C1 segment of cervical spinal cord (tissue), 14 donors: ENCODE measurements at regions not wholly inside any gene's neighbourhood (a gene's known extent, or its start where the extent isn't known, plus 50 kb on each side); places are given as distances from the start of the nearest gene placed in this dataset.

Experiments used
- DNase-seq, 14 donors: peaks; one replicate each; lab custom pipeline; 2025; lab: John Stamatoyannopoulos, UW

DNA sequence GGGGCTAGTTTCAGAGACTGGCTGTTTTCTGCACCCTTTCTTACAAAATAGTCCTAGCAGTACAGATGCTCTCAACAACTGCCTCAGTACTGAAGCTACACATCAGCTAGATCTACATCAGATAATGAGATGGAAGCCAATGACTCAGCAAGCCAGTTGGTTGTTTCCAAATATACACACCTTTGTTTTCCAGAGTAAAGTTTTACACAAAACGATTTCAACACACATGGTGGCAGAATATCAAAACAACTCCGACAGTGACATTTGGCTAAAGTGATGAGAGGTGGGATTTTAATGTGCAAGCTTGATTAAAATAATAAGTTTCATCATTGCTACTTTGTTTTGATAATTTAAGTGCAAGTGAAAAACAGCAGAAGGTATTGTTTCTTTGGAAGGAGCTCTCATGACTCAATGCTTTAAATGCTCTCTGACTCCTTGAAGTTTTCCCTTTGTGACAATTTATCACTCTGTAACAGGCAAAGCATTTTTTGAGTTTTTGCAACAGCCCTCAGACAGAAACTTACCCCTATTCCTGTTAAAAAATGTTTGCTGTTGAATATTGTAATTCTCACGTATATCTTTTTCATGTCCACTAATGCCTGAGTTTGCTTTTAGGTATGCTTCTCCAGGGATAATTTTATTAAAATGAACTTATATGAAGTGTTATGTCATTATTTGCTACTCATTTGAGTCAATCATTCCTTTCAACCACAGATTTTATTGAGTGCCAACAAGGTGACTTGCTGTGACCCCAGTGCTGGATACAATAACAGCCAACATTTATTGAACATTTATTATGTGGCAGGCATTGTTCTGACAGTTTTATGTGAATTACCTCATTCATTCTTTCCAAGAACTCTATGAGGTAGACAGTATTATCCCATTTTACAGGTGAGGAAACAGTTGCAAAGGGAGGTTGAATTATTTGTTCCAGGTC lies 882.0 kb downstream of the TFAP2A start:
- DNase-seq, result no peak

DNA sequence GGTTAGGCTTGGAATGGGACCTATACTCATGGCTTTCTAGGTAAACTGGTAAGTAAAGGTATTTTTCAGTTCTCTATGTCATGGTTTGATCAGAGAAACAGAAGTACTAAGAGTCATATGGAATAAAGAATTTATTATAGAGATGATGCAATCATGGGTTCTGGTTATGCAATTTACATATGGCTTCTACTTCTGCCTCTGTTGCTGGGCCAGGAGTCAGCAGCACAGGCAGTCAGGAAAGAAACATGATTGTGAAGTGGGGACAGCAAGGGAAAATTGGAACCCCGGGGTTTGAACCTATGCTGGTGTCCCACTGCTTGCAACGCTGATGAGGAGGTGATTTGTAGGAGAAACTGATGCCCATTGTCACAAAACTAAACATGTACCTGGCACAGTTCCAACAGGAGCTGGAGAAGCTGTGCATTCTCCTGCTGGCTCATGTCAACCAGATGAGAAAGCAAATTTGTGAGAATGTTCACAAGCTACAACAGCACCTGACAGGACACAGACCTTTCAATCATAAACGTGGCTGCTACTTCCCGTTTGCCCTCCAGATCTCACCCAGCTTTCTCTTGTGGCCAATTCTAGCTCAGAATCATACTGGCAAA lies 887.1 kb downstream of the TFAP2A start:
- no peak for DNase-seq

GRCh38 chr6:9523462-9523861 lies 891.4 kb downstream of the TFAP2A start:
- no peak for DNase-seq

DNA sequence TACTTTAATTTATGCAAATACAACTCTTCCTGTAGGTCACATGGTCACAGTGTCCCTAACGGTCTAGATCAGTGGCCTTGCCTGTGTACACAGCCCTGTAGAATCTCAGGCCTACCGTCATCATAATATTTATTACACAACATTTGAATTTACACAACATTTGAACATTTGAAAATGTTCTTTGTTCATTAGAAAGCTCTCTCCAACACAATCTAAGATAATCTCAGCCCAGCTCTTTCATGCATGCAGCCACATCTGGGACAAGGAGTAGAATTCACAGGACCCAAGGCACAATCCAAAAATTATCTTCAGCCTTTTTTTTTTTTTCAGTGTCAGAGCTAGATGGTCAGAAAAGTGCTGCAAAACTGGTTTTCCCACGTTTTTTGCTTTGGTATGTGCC lies 892.8 kb downstream of the TFAP2A start:
- DNase-seq, result no peak

DNA sequence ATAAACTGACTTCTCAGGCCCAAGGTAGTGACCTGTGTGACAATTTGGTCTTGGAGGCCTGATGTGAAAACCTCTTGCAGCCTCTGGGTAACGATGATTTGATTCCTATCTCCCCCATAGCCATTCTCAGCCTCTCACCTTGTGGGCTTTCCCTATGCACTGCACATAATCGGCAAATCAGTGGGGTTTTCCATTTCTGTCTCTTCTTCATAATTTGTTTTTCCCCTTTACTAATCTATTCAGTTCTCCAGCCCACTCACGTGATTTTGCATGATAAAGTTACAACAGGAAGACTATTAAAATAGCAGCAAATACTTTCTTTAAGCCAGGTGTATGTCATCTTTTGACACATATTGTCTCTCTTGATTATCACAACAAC lies 893.7 kb downstream of the TFAP2A start:
- DNase-seq, result no peak

DNA sequence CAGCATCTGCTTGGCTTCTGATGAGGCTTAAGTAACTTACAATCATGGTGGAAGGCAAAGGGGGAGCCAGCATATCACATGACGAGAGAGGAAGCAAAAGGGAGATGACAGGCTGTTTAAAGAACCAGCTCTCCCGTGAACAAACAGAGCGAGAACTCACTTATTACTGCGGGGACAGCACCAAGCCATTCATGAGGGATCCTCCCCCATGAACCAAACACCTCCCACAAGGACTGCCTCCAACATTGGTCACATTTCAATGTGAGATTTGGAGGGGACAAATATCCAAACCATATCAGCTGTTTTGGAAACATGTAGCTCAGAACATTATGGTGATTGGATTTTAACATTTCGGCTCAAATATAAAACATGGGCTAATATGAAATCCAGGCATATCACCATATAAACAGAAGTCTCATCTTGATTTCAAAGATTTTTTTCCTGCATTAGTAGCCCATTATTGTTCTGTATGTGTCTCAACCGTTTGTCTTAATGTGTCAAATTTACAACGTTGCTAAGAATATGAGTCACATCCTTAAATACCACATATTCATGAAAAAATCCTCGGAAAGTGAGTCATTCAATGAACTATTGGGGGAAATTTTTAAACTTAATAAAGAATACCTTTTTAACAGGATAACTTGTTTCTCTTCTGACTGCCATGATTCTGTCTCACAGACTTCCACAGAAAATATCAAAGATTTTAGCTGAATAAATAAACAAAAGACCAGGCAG lies 894.3 kb downstream of the TFAP2A start:
- no peak for DNase-seq

GRCh38 chr6:9518431-9518830 lies 896.4 kb downstream of the TFAP2A start:
- no peak for DNase-seq

DNA sequence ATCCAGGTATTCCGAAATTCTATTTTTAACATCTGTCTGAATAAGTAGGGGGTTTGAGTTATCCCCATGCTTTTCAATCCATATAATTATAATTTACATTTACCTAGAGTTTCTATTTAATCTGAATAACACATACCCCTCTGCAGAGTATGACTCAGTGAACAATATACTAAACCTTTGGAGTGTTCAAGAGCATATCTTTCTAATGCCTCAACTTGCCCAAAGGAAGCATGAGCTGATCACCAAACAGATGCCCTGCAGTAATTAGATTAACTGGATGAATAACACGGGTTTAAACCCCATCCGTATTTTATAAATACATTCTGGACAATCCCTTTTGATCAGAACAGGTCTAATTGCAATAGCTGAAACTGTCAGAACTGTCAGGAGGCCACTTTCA lies 897.1 kb downstream of the TFAP2A start:
- DNase-seq, result no peak

GRCh38 chr6:9515633-9516606 lies 899.0 kb downstream of the TFAP2A start:
- no peak for DNase-seq

- no peak for DNase-seq
These were observed 900.7 kb downstream of the TFAP2A start for GRCh38 chr6:9514146-9514545.

- DNase-seq, result no peak
These were observed 903.7 kb downstream of the TFAP2A start for GRCh38 chr6:9511157-9511556.

- DNase-seq, result no peak
These were observed 907.6 kb downstream of the TFAP2A start for GRCh38 chr6:9507136-9507895.

DNA sequence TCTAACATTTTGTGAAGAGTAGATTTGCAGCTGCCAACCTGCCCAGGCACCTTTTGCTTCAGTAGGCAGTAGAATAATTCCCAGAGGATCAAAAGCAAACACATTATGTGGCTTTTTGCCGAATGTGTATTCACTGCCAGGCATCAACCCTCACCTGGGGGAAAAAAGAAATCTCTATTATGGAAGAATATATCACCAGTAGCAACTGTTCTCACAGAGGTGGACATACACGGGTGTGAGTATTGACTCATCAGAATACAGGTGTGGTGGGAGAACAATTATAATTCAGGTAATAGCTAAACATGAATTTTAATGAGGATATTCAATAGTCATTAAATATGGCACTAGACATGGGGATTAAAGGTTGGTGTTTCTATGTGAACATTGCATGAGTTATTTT lies 910.7 kb downstream of the TFAP2A start:
- no peak for DNase-seq

DNA sequence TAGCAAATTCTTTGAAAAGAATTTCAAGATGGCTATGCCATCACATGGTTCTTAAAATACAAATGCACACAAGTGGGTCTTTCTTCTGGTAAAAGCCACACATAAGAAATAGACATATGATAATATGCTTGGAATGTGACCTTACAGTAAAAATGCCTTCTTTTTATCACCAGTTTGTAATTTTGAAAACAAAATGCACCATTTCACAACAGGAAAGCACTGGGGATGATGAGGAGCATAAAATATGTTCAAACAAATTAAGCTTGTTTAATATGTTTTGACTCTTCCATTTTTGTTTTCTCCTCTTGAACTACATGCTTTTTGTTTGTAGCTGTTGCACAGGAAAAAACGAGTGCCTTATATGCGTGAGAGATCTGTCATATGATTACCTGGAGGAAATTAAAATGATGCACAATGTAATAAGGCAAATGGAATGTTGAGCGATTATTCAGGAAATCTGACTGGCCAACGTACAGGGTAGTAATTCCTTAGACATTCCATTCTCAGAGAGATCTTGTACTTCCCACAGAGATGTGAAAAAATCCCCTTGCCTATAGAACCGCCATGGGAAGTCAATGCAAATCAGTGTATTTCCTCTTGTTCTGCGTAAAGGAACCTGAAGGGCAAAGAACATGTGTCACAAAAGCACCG lies 911.6 kb downstream of the TFAP2A start:
- no peak for DNase-seq

- DNase-seq, result no peak
These were observed 915.2 kb downstream of the TFAP2A start for GRCh38 chr6:9499709-9500108.

- no peak for DNase-seq
These were observed 918.0 kb downstream of the TFAP2A start for GRCh38 chr6:9496837-9497236.

DNA sequence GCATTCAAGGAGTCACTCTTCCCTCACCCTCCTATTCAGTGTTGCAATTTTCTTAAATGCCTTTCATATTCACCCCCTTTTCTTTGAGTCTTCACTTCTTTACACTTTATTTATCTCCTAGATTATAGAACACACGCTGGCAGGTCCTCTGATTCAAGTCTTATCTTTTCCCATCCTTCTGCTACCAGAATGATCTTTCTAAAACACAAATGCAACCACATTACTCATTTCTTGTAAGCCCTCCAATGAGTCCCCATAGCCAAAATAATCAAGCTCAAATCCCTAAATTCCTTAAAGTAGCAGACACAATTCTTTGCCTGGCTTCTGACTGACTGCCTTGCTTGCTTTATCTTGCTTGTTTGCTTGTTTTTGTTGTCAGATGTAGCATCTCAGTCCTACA lies 920.0 kb downstream of the TFAP2A start:
- no peak for DNase-seq

GRCh38 chr6:9492790-9493189 lies 922.1 kb downstream of the TFAP2A start:
- no peak for DNase-seq

- no peak for DNase-seq
These were observed 927.7 kb downstream of the TFAP2A start for GRCh38 chr6:9487128-9487527.

GRCh38 chr6:9485992-9486391 lies 928.9 kb downstream of the TFAP2A start:
- DNase-seq, result no peak
